Neural progenitor cell (in vitro differentiated cells): ENCODE measurements at regions not wholly inside any gene's neighbourhood (a gene's known extent, or its start where the extent isn't known, plus 50 kb on each side); places are given as distances from the start of the nearest gene placed in this dataset.

Experiments used
- DNase-seq: peaks from one replicate; pipeline ENCODE4 v3.0.0-alpha.2; 2016; ENCODE audit warnings: low spot score
- H2AFZ ChIP-seq: fragments of 200-600 bp; sonication (generic); replicated peaks from 2 replicates; pipeline ENCODE4 v1.6.1; 2016; ENCODE audit warnings: antibody characterized with exemption
- H3F3A ChIP-seq: fragments of 200-600 bp; sonication (generic); 2 replicates; pipeline ENCODE4 v1.6.1; 2016; ENCODE audit warnings: antibody characterized with exemption, low read depth
- H3K27ac ChIP-seq: fragments of 200-600 bp; sonication (generic); 2 replicates; pipeline ENCODE4 v1.5.1; 2016; ENCODE audit warnings: mild to moderate bottlenecking
- H3K27me3 ChIP-seq: fragments of 200-600 bp; sonication (generic); 2 replicates; pipeline ENCODE4 v1.6.1; 2016; ENCODE audit warnings: mild to moderate bottlenecking, moderate library complexity
- H3K36me3 ChIP-seq: fragments of 200-600 bp; sonication (generic); 2 replicates; pipeline ENCODE4 v1.5.1; 2016
- H3K4me1 ChIP-seq: fragments of 200-600 bp; sonication (generic); 2 replicates; pipeline ENCODE4 v1.6.1; 2016; ENCODE audit warnings: mixed run types
- H3K4me2 ChIP-seq: fragments of 200-600 bp; sonication (generic); 2 replicates; pipeline ENCODE4 v1.6.1; 2016
- H3K4me3 ChIP-seq: fragments of 200-600 bp; sonication (generic); 2 replicates; pipeline ENCODE4 v1.5.1; 2016
- H3K79me2 ChIP-seq: fragments of 200-600 bp; sonication (generic); 2 replicates; pipeline ENCODE4 v1.6.1; 2016; ENCODE audit warnings: low read depth
- H3K9ac ChIP-seq: fragments of 200-600 bp; sonication (generic); 2 replicates; pipeline ENCODE4 v1.6.1; 2016
- H3K9me3 ChIP-seq: fragments of 200-600 bp; sonication (generic); 2 replicates; pipeline ENCODE4 v1.5.1; 2016; ENCODE audit warnings: low read depth
- H4K20me1 ChIP-seq: fragments of 200-600 bp; sonication (generic); 2 replicates; pipeline ENCODE4 v1.6.1; 2016; ENCODE audit warnings: low read depth
- H3K27ac Mint-ChIP-seq: 3 replicates; pipeline ENCODE4 v1.8.0; 2021; ENCODE audit warnings: mixed read lengths
- H3K27me3 Mint-ChIP-seq: 2 replicates; pipeline ENCODE4 v1.8.0; 2022; ENCODE audit warnings: low read depth, mild to moderate bottlenecking, inconsistent platforms, moderate library complexity, mixed read lengths; ENCODE audit not compliant: insufficient read depth
- H3K36me3 Mint-ChIP-seq: 3 replicates; pipeline ENCODE4 v1.8.0; 2021; ENCODE audit warnings: mixed read lengths
- H3K4me1 Mint-ChIP-seq: 3 replicates; pipeline ENCODE4 v1.8.0; 2021; ENCODE audit warnings: mixed read lengths
- H3K4me3 Mint-ChIP-seq: 3 replicates; pipeline ENCODE4 v1.8.0; 2021; ENCODE audit warnings: mild to moderate bottlenecking, moderate library complexity, mixed read lengths
- H3K9me3 Mint-ChIP-seq: 3 replicates; pipeline ENCODE4 v1.8.0; 2020; ENCODE audit warnings: mixed read lengths
- CTCF ChIP-seq: fragments of 200-600 bp; sonication (generic); IDR thresholded peaks from 2 replicates; pipeline ENCODE4 v1.5.1; 2017; ENCODE audit warnings: antibody characterized with exemption, mild to moderate bottlenecking
- EZH2 ChIP-seq: fragments of 200-600 bp; sonication (generic); IDR thresholded peaks from 2 replicates; pipeline ENCODE4 v1.6.1; 2017; ENCODE audit warnings: antibody characterized with exemption, mild to moderate bottlenecking, moderate library complexity
- EZH2phosphoT487 ChIP-seq: fragments of 200-600 bp; sonication (generic); IDR thresholded peaks from 2 replicates; pipeline ENCODE4 v1.6.1; 2017; ENCODE audit warnings: antibody characterized with exemption

- Histone ChIP-seq H4K20me1 (no peaks in the 10 kb centered on the region), H2AFZ (no peak overlapping the region), H3K27ac (no peak overlapping the region), H3K4me1 (peaks cover 9% of the 10 kb centered on the region), H3K79me2 (no peaks in the 10 kb centered on the region), H3K9ac (no peak overlapping the region), H3F3A (no peaks in the 10 kb centered on the region), H3K9me3 (no peaks in the 10 kb centered on the region), H3K36me3 (no peaks in the 10 kb centered on the region), H3K4me2 (no peak overlapping the region), H3K27me3 (no peaks in the 10 kb centered on the region), H3K4me3 (no peak overlapping the region)
- DNase-seq, result no peak
- Mint-ChIP-seq H3K36me3 (no peaks in the 10 kb centered on the region), H3K9me3 (no peaks in the 10 kb centered on the region), H3K27me3 (no peaks in the 10 kb centered on the region), H3K4me1 (peaks cover 9% of the 10 kb centered on the region), H3K27ac (no peak overlapping the region), H3K4me3 (no peak overlapping the region)
- TF ChIP-seq CTCF, result no peak
- TF ChIP-seq EZH2phosphoT487, result no peak
These were observed 756.4 kb upstream of the EEF2KMT start for GRCh38 chr16:5854027-5854426.

GRCh38 chr16:5852151-5852550 lies 754.6 kb upstream of the EEF2KMT start:
- Histone ChIP-seq H2AFZ (no peak overlapping the region), H3K27me3 (no peaks in the 10 kb centered on the region), H3F3A (no peaks in the 10 kb centered on the region), H3K36me3 (no peaks in the 10 kb centered on the region), H3K79me2 (no peaks in the 10 kb centered on the region), H4K20me1 (no peaks in the 10 kb centered on the region), H3K9ac (no peak overlapping the region), H3K4me2 (no peak overlapping the region), H3K9me3 (no peaks in the 10 kb centered on the region), H3K27ac (no peak overlapping the region), H3K4me1 (peaks cover 9% of the 10 kb centered on the region), H3K4me3 (no peak overlapping the region)
- H3K4me1 Mint-ChIP-seq, result peaks cover 9% of the 10 kb centered on the region
- no peak for DNase-seq
- H3K27ac Mint-ChIP-seq, result no peak overlapping the region
- no peaks in the 10 kb centered on the region for H3K9me3 Mint-ChIP-seq
- TF ChIP-seq EZH2phosphoT487 (no peak), CTCF (no peak), EZH2 (no peak)
- no peaks in the 10 kb centered on the region for H3K27me3 Mint-ChIP-seq
- no peak overlapping the region for H3K4me3 Mint-ChIP-seq
- H3K36me3 Mint-ChIP-seq, result no peaks in the 10 kb centered on the region

- Mint-ChIP-seq H3K27ac (no peak overlapping the region), H3K36me3 (no peaks in the 10 kb centered on the region), H3K4me1 (peaks cover 9% of the 10 kb centered on the region), H3K27me3 (no peaks in the 10 kb centered on the region), H3K9me3 (no peaks in the 10 kb centered on the region), H3K4me3 (no peak overlapping the region)
- Histone ChIP-seq H3F3A (no peaks in the 10 kb centered on the region), H3K79me2 (no peaks in the 10 kb centered on the region), H3K36me3 (no peaks in the 10 kb centered on the region), H3K9ac (no peak overlapping the region), H3K9me3 (no peaks in the 10 kb centered on the region), H3K27ac (no peak overlapping the region), H3K4me3 (no peak overlapping the region), H3K4me1 (peaks cover 9% of the 10 kb centered on the region), H2AFZ (no peak overlapping the region), H3K4me2 (peak overlapping the region; percentile 8), H4K20me1 (no peaks in the 10 kb centered on the region), H3K27me3 (no peaks in the 10 kb centered on the region)
- TF ChIP-seq EZH2, result no peak
- DNase-seq, result no peak
These were observed 753.9 kb upstream of the EEF2KMT start for GRCh38 chr16:5851393-5851982.

- no peaks in the 10 kb centered on the region for H3K27me3 ChIP-seq
- Mint-ChIP-seq H3K27ac (no peak overlapping the region), H3K4me1 (peaks cover 9% of the 10 kb centered on the region), H3K36me3 (no peaks in the 10 kb centered on the region), H3K9me3 (no peaks in the 10 kb centered on the region), H3K27me3 (no peaks in the 10 kb centered on the region), H3K4me3 (no peak overlapping the region)
- no peaks in the 10 kb centered on the region for H4K20me1 ChIP-seq
- H3K79me2 ChIP-seq, result no peaks in the 10 kb centered on the region
- no peaks in the 10 kb centered on the region for H3K36me3 ChIP-seq
- H3K27ac ChIP-seq, result no peak overlapping the region
- H2AFZ ChIP-seq, result no peak overlapping the region
- H3K9me3 ChIP-seq, result no peaks in the 10 kb centered on the region
- no peak for DNase-seq
- peaks cover 9% of the 10 kb centered on the region for H3K4me1 ChIP-seq
- no peaks in the 10 kb centered on the region for H3F3A ChIP-seq
- TF ChIP-seq EZH2 (no peak), CTCF (no peak), EZH2phosphoT487 (no peak)
- no peak overlapping the region for H3K4me2 ChIP-seq
- no peak overlapping the region for H3K4me3 ChIP-seq
- H3K9ac ChIP-seq, result no peak overlapping the region
These were observed 753.2 kb upstream of the EEF2KMT start for GRCh38 chr16:5850632-5851392.
